ENCODE measurements at regions not wholly inside any gene's neighbourhood (a gene's known extent, or its start where the extent isn't known, plus 50 kb on each side); places are given as distances from the start of the nearest gene placed in this dataset.

GRCh38 chr16:82402665-82403218, 224.0 kb upstream of the CDH13 start:
- TF ChIP-seq CTCF (IDR thresholded peaks at IDR 0.05; ENCODE audit: low read depth, low read length): no peak
- Histone ChIP-seq H3K4me1 (no peaks in the 10 kb centered on the region), H3K4me3 (ENCODE audit: low read depth, low read length) (no peak overlapping the region), H3K27me3 (no peaks in the 10 kb centered on the region), H3K9me3 (no peaks in the 10 kb centered on the region), H3K36me3 (no peaks in the 10 kb centered on the region)
- no peak for DNase-seq

GRCh38 chr16:82400046-82400445, 226.7 kb upstream of the CDH13 start:
- DNase-seq: no peak
- Histone ChIP-seq H3K9me3 (no peaks in the 10 kb centered on the region), H3K4me3 (ENCODE audit: low read depth, low read length) (no peak overlapping the region), H3K4me1 (no peaks in the 10 kb centered on the region), H3K36me3 (no peaks in the 10 kb centered on the region), H3K27me3 (no peaks in the 10 kb centered on the region)
- TF ChIP-seq CTCF (IDR thresholded peaks at IDR 0.05; ENCODE audit: low read depth, low read length): no peak

GRCh38 chr16:82396509-82396908, 226.5 kb upstream of the MPHOSPH6 start:
- H3K9me3 ChIP-seq: no peaks in the 10 kb centered on the region
- DNase-seq: no peak
- H3K36me3 ChIP-seq: no peaks in the 10 kb centered on the region
- no peak overlapping the region for H3K4me3 ChIP-seq (ENCODE audit: low read depth, low read length)
- no peak for TF ChIP-seq CTCF (IDR thresholded peaks at IDR 0.05; ENCODE audit: low read depth, low read length)
- H3K27me3 ChIP-seq: no peaks in the 10 kb centered on the region
- no peaks in the 10 kb centered on the region for H3K4me1 ChIP-seq

GRCh38 chr16:82395212-82395611, 225.2 kb upstream of the MPHOSPH6 start:
- Histone ChIP-seq H3K27me3 (no peaks in the 10 kb centered on the region), H3K4me1 (no peaks in the 10 kb centered on the region), H3K36me3 (no peaks in the 10 kb centered on the region), H3K9me3 (no peaks in the 10 kb centered on the region), H3K4me3 (ENCODE audit: low read depth, low read length) (no peak overlapping the region)
- DNase-seq: no peak
- no peak for TF ChIP-seq CTCF (IDR thresholded peaks at IDR 0.05; ENCODE audit: low read depth, low read length)

- TF ChIP-seq CTCF (IDR thresholded peaks at IDR 0.05; ENCODE audit: low read depth, low read length): no peak
- no peaks in the 10 kb centered on the region for H3K36me3 ChIP-seq
- no peak overlapping the region for H3K4me3 ChIP-seq (ENCODE audit: low read depth, low read length)
- no peaks in the 10 kb centered on the region for H3K9me3 ChIP-seq
- DNase-seq: no peak
- no peaks in the 10 kb centered on the region for H3K4me1 ChIP-seq
- no peaks in the 10 kb centered on the region for H3K27me3 ChIP-seq
Measured at GRCh38 chr16:82391690-82392089, 221.7 kb upstream of the MPHOSPH6 start.

- no peak for TF ChIP-seq CTCF (IDR thresholded peaks at IDR 0.05; ENCODE audit: low read depth, low read length)
- H3K9me3 ChIP-seq: no peaks in the 10 kb centered on the region
- H3K4me1 ChIP-seq: no peaks in the 10 kb centered on the region
- H3K36me3 ChIP-seq: no peaks in the 10 kb centered on the region
- no peak for DNase-seq
- H3K4me3 ChIP-seq (ENCODE audit: low read depth, low read length): no peak overlapping the region
- no peaks in the 10 kb centered on the region for H3K27me3 ChIP-seq
Measured at GRCh38 chr16:82389956-82390650, 220.1 kb upstream of the MPHOSPH6 start.
